SK-N-SH treated with all-trans-retinoic acid at 6 μM for 48 hours (cell line): ENCODE measurements at regions not wholly inside any gene's neighbourhood (a gene's known extent, or its start where the extent isn't known, plus 50 kb on each side); places are given as distances from the start of the nearest gene placed in this dataset.

Experiments
- BACH2 ChIP-seq: fragments of 250-450 bp; sonication (Bioruptor Pico); IDR thresholded peaks from 2 replicates; pipeline ENCODE4 v1.9.0; 2021; ENCODE audit warnings: mild to moderate bottlenecking, borderline replicate concordance
- ESRRG ChIP-seq: fragments of 250-450 bp; sonication (Bioruptor Pico); IDR thresholded peaks from 2 replicates; pipeline ENCODE4 v1.6.1; 2021; ENCODE audit warnings: mild to moderate bottlenecking
- PPARA ChIP-seq: fragments of 250-450 bp; sonication (Bioruptor Pico); IDR thresholded peaks from 2 replicates; pipeline ENCODE4 v1.5.0; 2020; ENCODE audit warnings: mild to moderate bottlenecking, borderline replicate concordance
- ZNF8 ChIP-seq: fragments of 450-650 bp; formaldehyde crosslinking; IDR thresholded peaks from 2 replicates; pipeline ENCODE4 v1.5.0; 2020; ENCODE audit warnings: mild to moderate bottlenecking, moderate library complexity
- TF ChIP-seq, protein P1 (sequence below): fragments of 250-450 bp; sonication (Bioruptor Pico); IDR thresholded peaks from 2 replicates; pipeline ENCODE4 v1.8.0; 2020; ENCODE audit warnings: mild to moderate bottlenecking, moderate library complexity, borderline replicate concordance
- TF ChIP-seq, protein P2 (sequence below): fragments of 250-450 bp; sonication (Bioruptor Pico); IDR thresholded peaks from 2 replicates; pipeline ENCODE4 v1.5.1; 2021; ENCODE audit warnings: mild to moderate bottlenecking, moderate library complexity

GRCh38 chr1:55448261-55448660 is 233.1 kb upstream of the USP24 start:
- no peak for TF ChIP-seq PPARA
- no peak for TF ChIP-seq BACH2 (CRISPR knock-in tag)
- no peak for TF ChIP-seq ZNF8 (CRISPR knock-in tag)
- TF ChIP-seq, protein P1, sequence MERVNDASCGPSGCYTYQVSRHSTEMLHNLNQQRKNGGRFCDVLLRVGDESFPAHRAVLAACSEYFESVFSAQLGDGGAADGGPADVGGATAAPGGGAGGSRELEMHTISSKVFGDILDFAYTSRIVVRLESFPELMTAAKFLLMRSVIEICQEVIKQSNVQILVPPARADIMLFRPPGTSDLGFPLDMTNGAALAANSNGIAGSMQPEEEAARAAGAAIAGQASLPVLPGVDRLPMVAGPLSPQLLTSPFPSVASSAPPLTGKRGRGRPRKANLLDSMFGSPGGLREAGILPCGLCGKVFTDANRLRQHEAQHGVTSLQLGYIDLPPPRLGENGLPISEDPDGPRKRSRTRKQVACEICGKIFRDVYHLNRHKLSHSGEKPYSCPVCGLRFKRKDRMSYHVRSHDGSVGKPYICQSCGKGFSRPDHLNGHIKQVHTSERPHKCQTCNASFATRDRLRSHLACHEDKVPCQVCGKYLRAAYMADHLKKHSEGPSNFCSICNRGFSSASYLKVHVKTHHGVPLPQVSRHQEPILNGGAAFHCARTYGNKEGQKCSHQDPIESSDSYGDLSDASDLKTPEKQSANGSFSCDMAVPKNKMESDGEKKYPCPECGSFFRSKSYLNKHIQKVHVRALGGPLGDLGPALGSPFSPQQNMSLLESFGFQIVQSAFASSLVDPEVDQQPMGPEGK (CRISPR knock-in tag) = no peak
- no peak for TF ChIP-seq ESRRG (CRISPR knock-in tag)
- TF ChIP-seq, protein P2, sequence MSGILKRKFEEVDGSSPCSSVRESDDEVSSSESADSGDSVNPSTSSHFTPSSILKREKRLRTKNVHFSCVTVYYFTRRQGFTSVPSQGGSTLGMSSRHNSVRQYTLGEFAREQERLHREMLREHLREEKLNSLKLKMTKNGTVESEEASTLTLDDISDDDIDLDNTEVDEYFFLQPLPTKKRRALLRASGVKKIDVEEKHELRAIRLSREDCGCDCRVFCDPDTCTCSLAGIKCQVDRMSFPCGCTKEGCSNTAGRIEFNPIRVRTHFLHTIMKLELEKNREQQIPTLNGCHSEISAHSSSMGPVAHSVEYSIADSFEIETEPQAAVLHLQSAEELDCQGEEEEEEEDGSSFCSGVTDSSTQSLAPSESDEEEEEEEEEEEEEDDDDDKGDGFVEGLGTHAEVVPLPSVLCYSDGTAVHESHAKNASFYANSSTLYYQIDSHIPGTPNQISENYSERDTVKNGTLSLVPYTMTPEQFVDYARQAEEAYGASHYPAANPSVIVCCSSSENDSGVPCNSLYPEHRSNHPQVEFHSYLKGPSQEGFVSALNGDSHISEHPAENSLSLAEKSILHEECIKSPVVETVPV = no peak
